Frontal cortex (tissue), 3 donors: ENCODE measurements at regions not wholly inside any gene's neighbourhood (a gene's known extent, or its start where the extent isn't known, plus 50 kb on each side); places are given as distances from the start of the nearest gene placed in this dataset.
"Not testable (repeated sequence)": the region's sequence is repeated elsewhere in the genome, so short reads cannot be mapped to it uniquely, and the experiment has no call there.

Experiments used
- DNase-seq, 2 donors: peaks; one replicate each; pipeline ENCODE4 v3.0.0; 2012; ENCODE audit warnings: low spot score in 2 of 2
- FAIRE-seq: peaks from 2 replicates; lab custom pipeline; 2012; peaks lifted over from hg19 to GRCh38; lab: Jason Lieb, UNC
- donor health status: control.
- donor health status: control.
- donor health status: control.

- DNase-seq, FAIRE-seq: not testable (repeated sequence)
Observed at GRCh38 chr14:106344065-106344614, 817.8 kb downstream of the TMEM121 start.

GRCh38 chr14:106344791-106345479 lies 818.6 kb downstream of the TMEM121 start:
- FAIRE-seq, DNase-seq: not testable (repeated sequence)

DNA sequence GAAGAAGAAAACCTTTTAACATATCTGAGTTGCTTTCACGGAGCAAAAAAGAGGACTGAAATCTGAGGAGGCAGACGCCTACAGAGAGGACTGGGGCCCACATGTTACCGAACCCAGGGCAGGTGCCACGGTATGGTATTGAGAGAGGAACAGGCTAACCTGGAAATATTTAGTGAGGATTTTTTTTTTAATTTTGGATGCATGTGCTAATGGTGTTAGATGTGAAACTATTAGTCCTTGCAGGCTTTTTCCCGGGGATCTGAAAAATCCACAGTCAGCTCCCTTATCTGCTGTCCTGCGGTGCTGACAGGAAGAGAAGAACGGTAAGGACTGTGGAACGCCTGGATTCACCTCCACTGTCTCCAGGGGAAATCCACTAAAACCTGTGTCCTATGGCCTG lies 819.7 kb downstream of the TMEM121 start:
- DNase-seq (no peak), FAIRE-seq (no peak)

DNA sequence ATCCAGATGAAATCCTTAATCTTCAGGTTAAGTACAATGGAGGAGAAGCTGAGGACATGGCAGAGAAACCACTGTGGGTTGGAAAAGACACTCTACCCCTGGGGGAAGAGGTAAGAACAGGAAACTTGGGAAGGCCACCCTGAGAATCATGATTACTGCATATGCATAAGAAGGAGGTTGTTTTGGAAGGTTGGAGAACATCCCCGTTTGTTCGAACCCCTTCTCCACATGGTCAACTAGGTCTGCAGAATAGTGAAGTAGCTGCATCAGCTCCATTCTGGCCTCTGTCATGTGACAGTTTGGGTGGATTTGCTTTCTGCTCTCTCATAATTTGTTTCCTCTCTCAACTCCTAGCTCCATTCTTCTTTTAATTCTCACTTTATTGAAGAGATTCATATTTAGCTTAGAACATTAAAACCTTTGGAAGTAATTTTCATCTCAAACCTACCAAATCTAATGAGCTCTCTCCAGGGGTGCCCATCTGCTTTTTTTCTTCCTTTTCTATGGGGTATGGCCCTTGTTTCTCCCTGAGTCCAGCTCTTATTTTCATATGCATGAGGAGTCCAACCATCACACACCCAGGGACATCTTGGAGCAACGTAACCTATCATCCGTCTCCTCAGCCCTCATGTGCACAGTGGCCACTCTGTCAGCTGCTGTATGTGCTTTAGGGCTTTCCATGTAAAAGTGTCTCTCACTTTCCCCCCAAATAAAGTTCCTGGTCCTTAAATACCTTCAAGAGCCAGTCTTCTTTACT lies 820.3 kb downstream of the TMEM121 start:
- FAIRE-seq (no peak), DNase-seq (no peak)

DNA sequence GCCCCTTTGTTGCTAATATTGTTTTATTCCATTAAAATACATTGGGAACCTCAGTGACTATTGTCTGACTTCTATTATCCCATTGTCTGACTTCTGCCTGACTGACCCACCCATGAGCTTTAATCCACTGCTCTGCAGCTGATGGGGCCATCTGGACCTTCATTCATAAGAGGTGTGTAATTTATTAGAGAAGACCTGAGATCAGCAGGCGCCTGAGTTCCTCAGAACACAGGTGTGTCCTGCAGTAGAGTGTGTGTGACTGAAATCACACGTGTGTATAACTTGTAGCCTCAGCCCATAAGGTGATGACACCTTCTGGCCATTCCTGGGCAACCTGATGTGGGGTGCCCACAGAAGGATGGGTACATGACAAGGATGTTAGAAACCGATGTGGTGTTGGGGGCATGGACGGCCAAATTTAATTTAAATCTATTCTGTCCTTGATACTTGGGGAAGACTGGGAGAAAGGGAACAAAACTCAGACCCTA lies 821.0 kb downstream of the TMEM121 start:
- no peak for FAIRE-seq

DNA sequence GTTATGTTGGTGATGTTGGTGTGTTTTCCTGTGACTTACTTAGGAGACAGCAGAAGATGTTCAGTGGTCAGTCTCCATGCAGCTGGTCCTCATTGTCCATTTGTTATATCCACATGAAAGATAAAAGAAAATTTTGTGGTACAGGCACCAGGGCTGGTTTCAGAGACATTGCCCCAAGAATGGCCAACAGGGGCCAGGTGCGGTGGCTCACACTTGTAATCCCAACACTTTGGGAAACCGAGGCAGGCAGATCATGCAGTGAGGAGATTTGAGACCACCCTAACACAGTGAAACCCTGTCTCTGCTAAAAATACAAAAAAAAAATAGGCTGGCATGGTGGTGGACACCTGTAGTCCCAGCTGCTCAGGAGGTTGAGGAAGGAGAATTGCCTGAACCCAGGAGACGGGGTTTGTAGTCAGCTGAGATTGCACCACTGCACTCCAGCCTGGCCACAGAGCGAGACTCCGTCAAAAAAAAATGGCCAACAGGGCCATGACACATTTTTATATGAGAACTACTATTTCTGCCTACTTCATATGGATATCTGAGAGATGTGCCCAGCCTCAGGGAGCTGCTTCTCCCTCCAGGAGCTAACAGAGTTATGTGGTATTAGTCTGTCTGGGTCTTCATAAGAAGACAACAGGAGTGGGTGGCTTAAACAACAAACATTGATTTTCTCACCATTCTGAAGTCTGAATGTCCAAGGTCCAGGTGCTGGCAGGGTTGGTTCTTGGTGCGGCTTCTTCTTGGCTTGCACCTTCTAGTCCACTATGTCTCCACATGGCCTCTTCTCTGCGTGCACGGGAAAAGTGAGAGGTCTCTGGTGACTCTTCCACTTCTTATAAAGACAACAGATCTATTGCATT lies 821.7 kb downstream of the TMEM121 start:
- FAIRE-seq = no peak

More for the DNA sequence above, 821.0 kb downstream of the TMEM121 start:
- no peak for DNase-seq

GRCh38 chr14:106348873-106349540 lies 822.6 kb downstream of the TMEM121 start:
- FAIRE-seq, DNase-seq: not testable (repeated sequence)

More for the DNA sequence above, 821.7 kb downstream of the TMEM121 start:
- no peak for DNase-seq

- FAIRE-seq, DNase-seq: not testable (repeated sequence)
Observed at GRCh38 chr14:106349678-106350457, 823.5 kb downstream of the TMEM121 start.

GRCh38 chr14:106355007-106355791 lies 828.8 kb downstream of the TMEM121 start:
- not testable (repeated sequence) for DNase-seq, FAIRE-seq

DNA sequence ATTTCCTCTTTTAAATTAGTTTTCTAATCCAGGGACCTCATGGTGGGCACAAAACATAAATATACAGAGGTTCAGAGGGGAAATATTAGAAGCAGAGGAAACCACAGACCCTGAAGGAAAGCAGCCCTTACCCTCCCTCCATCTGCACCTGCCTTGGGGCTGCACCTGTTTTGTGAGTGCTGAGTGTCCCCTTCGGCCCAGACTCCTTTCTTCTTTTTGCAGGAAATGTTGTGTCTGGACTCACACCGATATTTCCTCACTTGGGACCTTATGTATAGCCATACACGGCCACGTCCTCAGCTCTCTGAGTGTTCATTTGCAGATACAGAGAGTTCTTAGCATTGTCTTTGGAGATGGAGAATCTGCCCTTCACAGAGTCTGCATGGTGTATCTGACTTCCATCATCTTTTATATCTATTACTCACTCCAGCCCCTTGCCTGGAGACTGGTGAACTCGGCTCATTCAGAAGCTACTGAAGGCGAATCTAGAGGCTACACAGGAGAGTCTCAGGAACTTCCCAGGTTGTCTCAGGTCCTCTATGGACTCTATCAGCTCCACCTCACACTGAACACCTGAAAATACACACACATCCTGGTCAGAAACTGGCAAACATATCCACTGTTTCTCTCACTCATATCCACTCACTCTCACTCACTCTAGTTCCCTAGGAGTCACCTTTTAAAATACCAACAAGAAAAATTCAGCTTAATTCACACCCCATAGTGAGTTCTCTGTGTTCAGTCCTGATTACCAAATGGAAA lies 829.7 kb downstream of the TMEM121 start:
- DNase-seq, FAIRE-seq: not testable (repeated sequence)

- FAIRE-seq, DNase-seq: not testable (repeated sequence)
Observed at GRCh38 chr14:106356643-106356930, 830.2 kb downstream of the TMEM121 start.

DNA sequence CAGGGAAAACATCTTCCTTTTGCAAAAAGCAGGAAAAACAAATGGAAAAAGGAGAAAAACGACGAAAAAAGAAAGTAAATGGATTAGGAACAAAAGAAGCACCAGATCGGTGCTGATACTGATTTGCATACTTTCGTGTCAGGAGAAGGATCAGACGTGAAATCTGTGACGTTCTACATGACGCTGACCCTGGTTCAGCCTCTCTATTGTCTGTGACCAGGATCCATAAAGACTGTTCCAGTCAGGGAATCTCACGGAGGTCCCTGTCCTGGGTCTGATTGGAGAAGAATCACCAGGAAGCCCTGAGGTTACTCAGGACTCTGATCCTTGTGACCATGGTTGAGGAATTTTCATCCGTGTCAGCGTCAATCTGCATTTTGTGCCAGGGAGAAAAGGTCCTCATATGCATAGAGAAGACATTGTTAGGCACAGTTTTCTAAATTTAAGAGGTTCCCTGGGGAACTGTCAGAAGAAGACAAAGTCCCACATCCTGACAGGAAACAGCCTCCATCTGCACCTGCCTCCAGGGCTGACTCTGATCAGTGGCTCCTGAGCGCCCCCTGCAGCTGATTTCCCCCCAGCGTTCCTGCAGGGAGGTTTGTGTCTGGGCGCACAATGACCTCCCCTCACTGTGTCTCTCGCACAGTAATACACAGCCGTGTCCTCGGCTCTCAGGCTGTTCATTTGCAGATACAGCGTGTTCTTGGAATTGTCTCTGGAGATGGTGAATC lies 832.9 kb downstream of the TMEM121 start:
- not testable (repeated sequence) for FAIRE-seq

GRCh38 chr14:106365371-106365770 lies 839.0 kb downstream of the TMEM121 start:
- FAIRE-seq, DNase-seq: not testable (repeated sequence)

More for the DNA sequence above, 832.9 kb downstream of the TMEM121 start:
- not testable (repeated sequence) for DNase-seq

DNA sequence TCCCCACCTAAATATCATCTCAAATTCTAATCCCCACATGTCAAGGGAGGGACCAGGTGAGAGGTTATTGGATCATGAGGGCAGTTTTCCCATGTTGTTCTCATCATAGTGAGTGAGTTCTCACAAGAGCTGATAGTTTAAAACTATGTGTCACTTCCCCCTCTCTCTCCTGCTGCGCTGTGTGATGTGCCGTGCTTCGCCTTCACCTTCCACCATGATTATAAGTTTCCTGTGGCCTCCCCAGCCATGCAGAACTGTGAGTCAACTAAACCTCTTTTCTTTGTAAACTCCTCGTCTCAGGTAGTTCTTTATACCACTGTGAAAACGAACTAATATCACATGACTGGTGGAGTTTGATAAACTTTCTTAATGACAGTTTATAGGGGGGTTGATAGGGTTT lies 839.5 kb downstream of the TMEM121 start:
- DNase-seq, FAIRE-seq: not testable (repeated sequence)

GRCh38 chr14:106366971-106367370 lies 840.6 kb downstream of the TMEM121 start:
- not testable (repeated sequence) for DNase-seq, FAIRE-seq

DNA sequence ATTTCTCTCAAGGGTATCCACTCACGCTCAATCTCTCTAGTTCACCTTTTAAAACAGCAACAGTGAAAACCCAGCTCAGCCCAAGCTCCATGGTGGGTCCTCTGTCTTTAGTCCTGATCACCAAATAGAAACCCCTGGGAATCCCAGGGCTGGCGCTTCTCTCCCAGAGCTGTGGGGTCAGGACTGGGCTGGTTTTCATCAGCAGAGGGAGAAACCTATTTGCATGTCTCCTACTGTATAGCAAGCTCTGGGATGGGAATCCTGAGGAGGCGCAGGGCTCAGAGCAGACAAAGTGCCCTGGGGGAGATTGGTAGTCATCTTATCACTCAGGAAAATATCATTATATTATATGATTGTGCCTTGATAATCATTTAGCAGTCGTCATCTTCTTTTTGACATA lies 843.1 kb downstream of the TMEM121 start:
- FAIRE-seq, DNase-seq: not testable (repeated sequence)
